ENCODE measurements at regions not wholly inside any gene's neighbourhood (a gene's known extent, or its start where the extent isn't known, plus 50 kb on each side); places are given as distances from the start of the nearest gene placed in this dataset.

DNA sequence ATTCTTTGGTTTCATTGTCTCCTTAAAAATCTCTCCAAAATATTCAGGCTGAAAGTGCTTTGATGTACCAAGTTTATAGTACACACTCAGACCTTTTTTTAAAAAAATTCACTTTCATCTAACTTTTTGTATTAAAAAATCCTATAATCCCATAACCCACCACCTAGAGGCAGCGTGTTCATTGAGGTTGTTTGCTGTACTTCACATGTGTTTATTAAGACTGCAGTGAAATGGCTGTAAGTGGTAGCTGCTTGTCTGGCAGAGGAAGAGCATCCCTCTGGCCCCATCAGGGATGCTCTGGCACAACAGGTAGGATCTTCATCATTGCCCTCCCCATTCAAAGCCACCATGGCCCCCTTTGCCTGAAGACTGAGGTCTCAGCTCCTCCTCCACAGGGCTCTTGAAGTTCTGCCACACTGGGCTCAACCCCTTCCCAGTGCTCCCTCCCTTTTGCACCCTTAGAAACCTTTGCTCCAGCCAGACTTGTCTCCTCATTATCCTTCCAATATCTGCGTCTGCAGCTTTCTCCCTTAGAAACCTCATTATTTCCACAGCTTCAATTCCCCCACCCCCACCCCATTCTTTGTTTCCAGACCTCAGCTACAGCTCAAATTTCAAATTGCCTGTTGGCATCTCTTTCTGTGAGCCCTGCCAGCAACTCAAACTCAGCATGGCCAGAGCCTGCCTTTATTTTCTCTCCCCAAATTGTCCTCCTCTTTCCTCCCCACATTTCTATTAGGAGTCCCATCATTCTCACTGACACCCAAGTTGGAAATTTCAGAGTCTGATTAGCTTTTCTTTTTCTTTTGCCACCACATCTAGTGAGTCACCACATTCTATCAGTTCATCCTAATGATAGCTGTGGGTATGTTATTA lies 369.6 kb upstream of the USP24 start:
- no peak for DNase-seq (ENCODE audit: low spot score)

GRCh38 chr1:55582084-55582483 lies 366.9 kb upstream of the USP24 start:
- DNase-seq (ENCODE audit: low spot score), result no peak

DNA sequence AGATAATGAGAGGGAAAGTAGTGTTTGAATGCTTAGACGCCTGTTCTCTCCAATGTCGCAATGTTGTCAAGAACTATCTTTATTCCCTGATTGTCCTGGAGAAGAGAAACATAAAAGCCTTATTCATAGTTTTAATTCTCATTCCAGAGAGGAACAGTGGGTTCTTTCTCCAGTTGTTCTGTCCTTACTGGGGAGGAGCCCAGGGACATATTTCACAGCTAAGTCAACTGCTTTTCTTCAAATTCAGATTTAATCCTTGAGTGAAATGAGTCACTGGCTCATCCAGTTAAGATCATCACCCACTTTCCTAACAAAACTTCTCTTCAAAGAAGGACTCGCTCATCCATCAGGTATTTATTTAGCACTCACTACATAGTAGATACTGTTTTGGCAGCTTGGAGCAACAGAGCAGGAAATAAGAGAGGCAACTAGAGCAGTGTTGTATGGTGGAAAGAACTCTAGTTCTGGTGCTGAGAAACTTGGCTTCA lies 365.7 kb upstream of the USP24 start:
- DNase-seq (ENCODE audit: low spot score), result peak; percentile 69

GRCh38 chr1:55579332-55580001 lies 364.3 kb upstream of the USP24 start:
- DNase-seq (ENCODE audit: low spot score), result no peak

DNA sequence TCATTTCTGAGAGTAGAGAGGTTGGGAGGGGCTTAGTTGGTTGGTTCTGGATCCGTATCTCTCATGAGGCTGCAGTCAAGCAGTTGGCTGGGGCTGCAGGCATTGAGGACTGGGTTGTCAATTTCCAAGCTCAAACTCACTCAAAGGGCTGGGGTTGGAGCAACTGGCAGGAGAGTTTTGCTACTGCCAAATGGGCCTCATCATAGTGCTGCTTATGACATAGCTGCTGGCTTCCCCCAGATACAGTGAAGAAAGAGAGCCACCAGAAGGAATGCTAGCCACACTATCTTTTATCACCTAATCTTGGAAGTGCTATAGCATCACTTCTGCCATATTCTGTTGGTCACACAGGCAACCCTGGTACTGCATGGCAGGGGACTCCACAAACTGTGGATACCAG lies 363.5 kb upstream of the USP24 start:
- DNase-seq (ENCODE audit: low spot score), result no peak

GRCh38 chr1:55575571-55576279 lies 360.6 kb upstream of the USP24 start:
- DNase-seq (ENCODE audit: low spot score), result no peak

- no peak for DNase-seq (ENCODE audit: low spot score)
Measured at GRCh38 chr1:55574691-55575225, 359.6 kb upstream of the USP24 start.

DNA sequence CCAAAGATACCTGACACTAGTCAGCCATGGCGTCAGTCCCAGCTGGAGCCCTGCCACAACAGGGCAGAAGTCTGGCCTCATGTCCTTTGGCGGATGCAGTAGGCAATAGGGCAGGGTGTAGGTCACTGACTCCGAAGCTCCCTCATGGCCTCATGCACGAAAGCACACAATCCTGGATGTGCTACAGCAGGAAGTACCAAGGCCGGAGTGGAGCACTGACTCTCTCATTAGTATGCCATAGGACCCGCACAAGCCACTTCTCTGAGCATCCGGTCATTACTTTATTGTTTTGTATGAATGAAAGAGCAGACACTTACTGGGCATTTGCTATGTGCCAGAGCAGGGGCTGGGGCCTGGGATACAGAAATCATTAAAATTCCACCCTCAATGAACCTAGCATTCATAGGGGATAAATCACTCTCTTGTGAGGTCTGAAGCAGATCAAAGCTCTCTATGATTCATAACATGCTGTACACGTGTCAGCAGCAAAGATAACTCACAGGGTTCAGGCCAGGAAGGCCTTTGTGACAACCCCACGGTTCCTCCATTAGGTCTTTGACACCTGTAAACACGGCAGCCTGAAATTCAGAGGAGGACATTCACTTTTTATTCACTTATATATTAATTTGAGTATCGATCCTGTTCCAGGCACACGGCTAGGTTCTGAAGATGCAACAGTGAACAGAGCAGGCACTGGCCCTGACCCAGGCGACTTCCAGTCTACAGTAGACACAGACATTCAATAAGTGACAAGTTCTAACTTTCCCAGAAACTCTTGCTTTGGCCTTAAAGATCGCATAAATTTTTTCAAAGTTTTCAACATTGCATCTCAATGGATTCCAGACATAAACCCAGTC lies 357.9 kb upstream of the USP24 start:
- peak; percentile 67 for DNase-seq (ENCODE audit: low spot score)

DNA sequence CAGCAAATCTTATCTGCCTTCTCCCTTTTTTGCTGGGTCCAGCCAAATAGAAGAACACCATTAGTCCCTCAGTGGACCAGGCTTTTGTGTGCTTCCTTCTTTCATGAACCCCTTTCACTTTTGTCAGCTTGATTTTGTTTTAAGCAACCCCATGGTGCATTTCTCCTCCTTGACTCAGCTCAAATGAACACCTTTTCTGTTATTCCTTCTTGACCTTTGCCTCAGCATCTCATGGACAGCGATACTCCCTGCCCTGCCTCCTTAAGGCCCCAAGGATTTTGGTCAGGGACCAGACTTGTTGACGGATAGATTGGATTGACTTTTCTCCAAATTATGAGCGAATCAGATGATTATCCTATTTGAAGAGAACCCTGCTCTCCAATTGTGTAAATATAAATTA lies 356.6 kb upstream of the USP24 start:
- no peak for DNase-seq (ENCODE audit: low spot score)

GRCh38 chr1:55569417-55569816 lies 354.3 kb upstream of the USP24 start:
- DNase-seq (ENCODE audit: low spot score), result no peak

- no peak for DNase-seq (ENCODE audit: low spot score)
Measured at GRCh38 chr1:55568732-55569131, 353.6 kb upstream of the USP24 start.

DNA sequence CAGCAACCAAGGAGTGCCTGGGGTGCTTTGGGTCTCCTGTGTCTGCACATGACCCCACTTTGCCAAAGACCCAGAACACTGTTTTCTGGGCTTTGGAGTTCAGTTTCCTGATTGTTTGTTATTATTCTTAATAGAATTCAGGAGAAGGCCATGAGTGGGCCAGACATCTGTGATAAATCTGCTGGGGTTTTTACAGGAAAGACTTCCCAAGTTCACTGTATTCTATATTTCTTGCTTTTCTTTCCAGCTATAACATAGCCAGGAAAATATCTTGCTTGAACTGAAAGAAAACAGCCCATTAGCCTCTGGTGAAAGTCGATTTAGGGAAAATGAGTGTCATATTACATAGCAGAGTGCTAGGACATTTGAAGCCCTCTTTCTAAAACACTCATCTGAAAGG lies 345.1 kb upstream of the USP24 start:
- DNase-seq (ENCODE audit: low spot score), result no peak

GRCh38 chr1:55559842-55560241 lies 344.7 kb upstream of the USP24 start:
- DNase-seq (ENCODE audit: low spot score), result no peak

DNA sequence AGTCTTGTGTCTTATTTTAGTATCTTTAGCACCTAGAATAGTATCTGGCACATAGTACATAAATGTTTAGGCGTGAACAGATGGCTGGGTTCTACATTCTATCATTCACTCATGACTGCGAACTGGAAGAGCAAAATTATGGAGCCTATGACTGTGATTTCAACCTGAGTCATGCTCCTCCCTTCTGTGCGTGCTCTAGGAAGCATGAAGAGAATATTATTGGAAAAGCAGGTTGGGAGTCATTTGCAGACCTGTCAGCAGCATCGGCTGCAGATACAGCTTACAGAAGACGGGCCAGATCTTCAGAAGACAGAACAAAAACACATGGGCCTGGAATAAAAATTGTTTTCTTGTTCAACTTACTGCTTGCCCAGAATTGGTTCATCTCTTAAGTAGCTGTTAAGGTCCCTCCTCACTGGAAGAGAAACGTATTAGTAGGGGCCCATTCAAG lies 344.0 kb upstream of the USP24 start:
- no peak for DNase-seq (ENCODE audit: low spot score)

GRCh38 chr1:55558515-55558914 lies 343.4 kb upstream of the USP24 start:
- no peak for DNase-seq (ENCODE audit: low spot score)

- DNase-seq (ENCODE audit: low spot score), result no peak
Measured at GRCh38 chr1:55555956-55556725, 341.0 kb upstream of the USP24 start.

DNA sequence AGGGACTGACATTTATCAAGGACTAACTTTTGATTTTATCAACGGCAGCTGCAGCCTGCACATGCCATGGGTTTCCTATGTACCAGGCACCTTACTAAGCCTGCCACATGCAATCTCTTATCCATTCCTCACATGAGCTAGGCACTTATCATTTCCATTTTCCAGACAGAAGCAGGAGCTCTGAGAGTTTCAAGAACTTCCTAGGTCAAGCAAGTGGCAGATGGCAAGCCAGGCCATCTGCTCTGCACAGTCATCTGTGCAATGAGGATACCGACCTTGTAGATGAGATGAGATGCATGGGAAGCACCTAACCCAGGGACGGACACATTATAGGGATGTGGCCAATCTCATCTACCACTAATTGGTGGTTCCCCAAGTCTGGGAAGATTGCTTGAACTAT lies 339.4 kb upstream of the USP24 start:
- DNase-seq (ENCODE audit: low spot score), result no peak

DNA sequence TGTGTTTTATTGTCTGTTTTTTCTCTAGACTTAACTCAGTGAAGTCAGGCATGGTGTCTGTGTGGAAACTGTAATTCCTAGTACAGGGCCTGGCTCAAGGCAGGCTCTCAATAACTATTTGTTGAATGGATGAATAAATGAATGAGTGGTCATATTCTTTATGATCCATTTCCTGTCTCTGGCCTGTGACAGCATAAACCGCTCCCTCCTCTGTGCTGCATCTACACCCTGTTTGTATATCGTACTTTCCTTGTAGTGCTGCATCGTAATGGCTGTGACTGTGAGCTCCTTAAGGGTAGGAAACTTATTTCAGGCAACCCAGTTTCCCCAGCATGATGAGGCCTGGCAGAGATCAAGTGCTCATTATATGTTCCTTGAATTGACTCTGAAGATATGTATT lies 337.5 kb upstream of the USP24 start:
- no peak for DNase-seq (ENCODE audit: low spot score)

- no peak for DNase-seq (ENCODE audit: low spot score)
Measured at GRCh38 chr1:55547405-55547804, 332.2 kb upstream of the USP24 start.

GRCh38 chr1:55546553-55546952 lies 331.4 kb upstream of the USP24 start:
- no peak for DNase-seq (ENCODE audit: low spot score)

Measured in A172 (cell line).